Right atrium auricular region (tissue), 2 donors: ENCODE measurements at regions not wholly inside any gene's neighbourhood (a gene's known extent, or its start where the extent isn't known, plus 50 kb on each side); places are given as distances from the start of the nearest gene placed in this dataset.

Source experiments
- DNase-seq: peaks from one replicate; pipeline ENCODE4 v3.0.0-alpha.2; 2019; ENCODE audit warnings: low spot score
- H3K27ac ChIP-seq, 2 donors: fragments of 200-600 bp; sonication (generic); 1 replicate in 1 of 2; 2 replicates in 1 of 2; pipeline ENCODE4 v1.5.1; 2016 to 2019
- H3K27me3 ChIP-seq, 2 donors: fragments of 200-600 bp; sonication (generic); one replicate each; pipeline versions ENCODE4 v1.5.1 to v1.6.0; 2017 to 2019
- H3K36me3 ChIP-seq: fragments of 200-600 bp; sonication (generic); one replicate; pipeline ENCODE4 v1.5.1; 2016
- H3K4me1 ChIP-seq, 2 donors: fragments of 200-600 bp; sonication (generic); one replicate each; pipeline versions ENCODE4 v1.5.1 to v1.6.0; 2017 to 2019
- H3K4me3 ChIP-seq, 2 donors: fragments of 200-600 bp; sonication (generic); 1 replicate in 1 of 2; 2 replicates in 1 of 2; pipeline ENCODE4 v1.5.1; 2017 to 2019; ENCODE audit warnings: mild to moderate bottlenecking in 1 of 2, moderate library complexity in 1 of 2
- H3K9me3 ChIP-seq, 2 donors: fragments of 200-600 bp; sonication (generic); one replicate each; pipeline ENCODE4 v1.5.1; 2019
- TF ChIP-seq, protein P1 (sequence below), 2 donors: fragments of 200-600 bp; sonication (generic); IDR thresholded peaks; one replicate each; pipeline ENCODE4 v1.5.1; 2019; ENCODE audit warnings: antibody characterized with exemption in 2 of 2

DNA sequence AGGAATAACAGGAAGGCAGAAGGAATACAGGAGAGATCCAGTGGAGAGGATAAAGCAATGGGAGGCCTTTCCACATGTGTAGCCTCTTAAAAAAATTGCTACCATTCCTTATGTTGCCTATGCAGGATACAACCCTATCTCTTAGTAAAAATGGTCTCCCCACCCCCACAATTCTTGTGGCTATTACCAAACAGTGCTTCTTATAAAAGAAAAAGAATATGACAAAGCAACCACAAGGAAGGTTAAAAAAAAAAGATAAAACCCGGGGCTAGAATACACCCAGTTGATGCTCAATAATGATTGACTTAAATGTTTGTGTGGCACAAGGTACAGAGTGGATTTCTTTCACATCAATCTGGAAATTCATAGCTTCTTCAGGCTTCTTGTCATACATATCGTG is 250.9 kb downstream of the HIVEP2 start:
- Histone ChIP-seq H3K27me3 (no peaks in the 10 kb centered on the region), H3K36me3 (no peaks in the 10 kb centered on the region), H3K4me1 (peaks cover 0 to 10% of the 10 kb centered on the region in 2 donors), H3K4me3 (no peak overlapping the region), H3K27ac (no peak overlapping the region), H3K9me3 (no peaks in the 10 kb centered on the region)
- DNase-seq: no peak
- TF ChIP-seq, protein P1, sequence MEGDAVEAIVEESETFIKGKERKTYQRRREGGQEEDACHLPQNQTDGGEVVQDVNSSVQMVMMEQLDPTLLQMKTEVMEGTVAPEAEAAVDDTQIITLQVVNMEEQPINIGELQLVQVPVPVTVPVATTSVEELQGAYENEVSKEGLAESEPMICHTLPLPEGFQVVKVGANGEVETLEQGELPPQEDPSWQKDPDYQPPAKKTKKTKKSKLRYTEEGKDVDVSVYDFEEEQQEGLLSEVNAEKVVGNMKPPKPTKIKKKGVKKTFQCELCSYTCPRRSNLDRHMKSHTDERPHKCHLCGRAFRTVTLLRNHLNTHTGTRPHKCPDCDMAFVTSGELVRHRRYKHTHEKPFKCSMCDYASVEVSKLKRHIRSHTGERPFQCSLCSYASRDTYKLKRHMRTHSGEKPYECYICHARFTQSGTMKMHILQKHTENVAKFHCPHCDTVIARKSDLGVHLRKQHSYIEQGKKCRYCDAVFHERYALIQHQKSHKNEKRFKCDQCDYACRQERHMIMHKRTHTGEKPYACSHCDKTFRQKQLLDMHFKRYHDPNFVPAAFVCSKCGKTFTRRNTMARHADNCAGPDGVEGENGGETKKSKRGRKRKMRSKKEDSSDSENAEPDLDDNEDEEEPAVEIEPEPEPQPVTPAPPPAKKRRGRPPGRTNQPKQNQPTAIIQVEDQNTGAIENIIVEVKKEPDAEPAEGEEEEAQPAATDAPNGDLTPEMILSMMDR (IDR thresholded peaks at IDR 0.05): no peak

DNA sequence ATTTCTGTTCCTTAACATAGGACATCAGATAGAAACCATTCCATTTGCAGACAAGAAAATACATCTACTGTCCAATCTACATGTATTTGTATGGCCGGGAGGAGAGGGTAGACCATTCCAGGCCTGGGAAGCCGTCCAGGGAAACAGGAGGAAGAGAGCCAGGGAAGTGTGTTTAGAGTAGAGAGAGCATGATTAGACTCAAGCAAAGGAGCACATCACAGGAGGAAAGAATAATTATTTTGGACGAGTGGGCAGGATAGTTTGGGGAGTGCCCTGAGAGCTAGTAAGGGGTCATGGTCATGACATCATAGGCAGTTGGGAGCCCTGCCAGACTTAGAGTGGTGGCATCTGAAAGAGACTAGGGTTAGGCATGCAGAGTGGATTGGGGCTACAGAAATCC is 250.0 kb downstream of the HIVEP2 start:
- peaks cover 0 to 10% of the 10 kb centered on the region in 2 donors for H3K4me1 ChIP-seq
- no peaks in the 10 kb centered on the region for H3K9me3 ChIP-seq
- H3K27ac ChIP-seq: no peak overlapping the region
- H3K36me3 ChIP-seq: no peaks in the 10 kb centered on the region
- H3K27me3 ChIP-seq: no peaks in the 10 kb centered on the region
- H3K4me3 ChIP-seq: no peak overlapping the region
- no peak for DNase-seq
- TF ChIP-seq, protein P1 (IDR thresholded peaks at IDR 0.05): no peak

DNA sequence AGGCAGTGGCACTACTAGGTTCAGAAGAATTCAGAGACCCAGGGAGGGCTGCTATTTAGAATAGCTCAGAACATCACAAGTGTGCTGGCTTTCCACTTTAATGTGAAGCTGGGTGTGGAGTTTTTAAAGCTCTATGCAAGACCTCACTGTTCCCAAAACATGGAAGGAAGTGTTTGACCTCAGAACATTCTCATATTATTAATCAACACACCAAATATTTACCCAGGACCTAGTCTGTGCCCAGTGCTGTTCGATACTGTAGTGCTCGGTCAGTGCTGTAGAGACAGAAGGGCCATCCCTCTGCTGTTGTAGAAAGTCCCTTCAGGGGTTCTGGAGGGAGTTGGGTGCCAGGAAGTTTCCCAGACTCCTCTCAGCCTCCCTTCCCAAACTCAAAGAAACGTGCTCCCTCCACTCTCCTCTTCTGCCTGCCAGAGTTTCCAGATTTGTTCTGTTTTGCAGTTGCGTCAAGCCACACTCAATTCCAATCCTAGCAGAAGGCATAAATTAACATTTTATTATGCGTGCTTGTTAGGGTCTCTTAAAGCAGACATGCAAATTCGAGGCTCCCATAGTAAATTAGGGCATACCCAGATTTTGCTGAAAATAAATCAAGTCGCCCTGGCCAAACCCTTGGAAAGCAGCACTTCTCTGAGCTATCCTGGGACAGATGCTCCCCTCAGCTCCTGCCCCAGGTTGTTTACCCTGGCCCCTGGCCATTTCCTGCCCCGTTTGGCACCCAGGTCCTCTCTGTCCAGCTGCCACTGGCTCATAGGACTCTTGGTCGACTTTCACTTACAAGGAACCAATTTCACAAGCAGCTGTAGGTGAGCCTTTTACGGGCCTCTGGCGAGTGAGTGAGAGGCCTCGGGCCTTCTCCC is 248.6 kb downstream of the HIVEP2 start:
- TF ChIP-seq, protein P1 (IDR thresholded peaks at IDR 0.05): no peak
- Histone ChIP-seq H3K4me1 (peaks cover 0 to 10% of the 10 kb centered on the region in 2 donors), H3K9me3 (no peaks in the 10 kb centered on the region), H3K4me3 (no peak overlapping the region), H3K27ac (no peak overlapping the region), H3K36me3 (no peaks in the 10 kb centered on the region), H3K27me3 (no peaks in the 10 kb centered on the region)
- no peak for DNase-seq

DNA sequence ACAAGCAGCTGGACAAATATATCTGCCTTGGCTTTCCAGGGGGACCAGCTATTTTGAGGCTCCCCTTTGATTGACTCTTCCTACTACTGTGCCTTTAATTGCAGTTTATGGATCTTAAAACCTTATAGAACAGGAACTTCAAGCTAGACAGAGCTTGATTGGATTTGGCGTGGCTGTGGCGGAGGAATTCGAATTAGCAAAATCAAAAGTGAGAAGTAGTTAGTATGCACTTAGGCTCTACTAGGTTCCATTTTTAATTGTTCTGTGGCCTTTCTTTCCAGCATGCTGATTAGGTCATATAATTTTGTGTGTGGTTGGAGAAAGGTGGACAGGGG is 248.0 kb downstream of the HIVEP2 start:
- TF ChIP-seq, protein P1 (IDR thresholded peaks at IDR 0.05): no peak
- H3K27me3 ChIP-seq: no peaks in the 10 kb centered on the region
- DNase-seq: no peak
- H3K4me1 ChIP-seq: peaks cover 0 to 10% of the 10 kb centered on the region in 2 donors
- no peaks in the 10 kb centered on the region for H3K9me3 ChIP-seq
- no peak overlapping the region for H3K4me3 ChIP-seq
- no peaks in the 10 kb centered on the region for H3K36me3 ChIP-seq
- H3K27ac ChIP-seq: no peak overlapping the region

DNA sequence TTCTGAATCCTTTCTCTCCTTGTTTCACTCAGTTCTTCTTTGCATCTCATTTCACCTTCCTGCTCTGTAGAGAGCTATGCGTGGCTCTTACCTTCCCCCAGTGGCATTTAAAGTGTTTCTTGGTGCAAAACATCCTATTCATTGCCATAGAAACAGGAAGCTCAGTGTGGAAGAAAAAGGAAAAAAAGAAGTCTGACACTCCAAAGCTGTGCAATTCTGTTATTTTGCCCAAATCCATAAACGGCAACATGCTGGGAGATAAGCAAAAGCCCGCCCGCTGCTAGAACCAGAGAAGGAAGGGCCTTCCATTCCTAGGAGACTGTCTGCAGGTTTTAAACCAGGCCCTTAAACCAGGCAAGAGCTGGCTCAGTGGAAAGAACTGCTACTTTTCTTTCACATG is 247.1 kb downstream of the HIVEP2 start:
- no peaks in the 10 kb centered on the region for H3K27me3 ChIP-seq
- H3K4me1 ChIP-seq: peaks cover 0 to 8% of the 10 kb centered on the region in 2 donors
- TF ChIP-seq, protein P1 (IDR thresholded peaks at IDR 0.05): no peak
- no peak overlapping the region for H3K4me3 ChIP-seq
- no peaks in the 10 kb centered on the region for H3K36me3 ChIP-seq
- no peaks in the 10 kb centered on the region for H3K9me3 ChIP-seq
- DNase-seq: no peak
- H3K27ac ChIP-seq: no peak overlapping the region

DNA sequence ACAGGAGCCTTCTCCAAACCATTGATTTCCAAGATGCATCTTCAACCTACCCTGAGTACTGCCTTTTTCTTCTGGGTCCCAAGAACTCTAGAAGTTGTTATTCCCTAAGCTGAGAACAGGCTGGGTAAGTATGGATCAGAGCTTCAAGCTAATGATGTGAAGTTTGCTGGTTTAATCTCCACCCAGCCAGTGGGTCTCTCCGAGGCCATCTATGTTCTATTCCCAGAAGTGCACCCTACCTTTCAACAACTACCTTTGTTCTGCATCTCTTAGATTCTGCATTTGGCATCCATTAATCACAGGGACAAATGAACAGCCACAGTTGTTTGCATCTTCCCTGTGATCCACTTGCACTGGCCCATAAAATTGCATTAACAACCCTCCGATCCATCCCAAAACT is 246.2 kb downstream of the HIVEP2 start:
- Histone ChIP-seq H3K9me3 (no peaks in the 10 kb centered on the region), H3K27me3 (no peaks in the 10 kb centered on the region), H3K4me1 (peaks cover 0 to 5% of the 10 kb centered on the region in 2 donors), H3K36me3 (no peaks in the 10 kb centered on the region), H3K4me3 (no peak overlapping the region), H3K27ac (no peak overlapping the region)
- no peak for DNase-seq
- TF ChIP-seq, protein P1 (IDR thresholded peaks at IDR 0.05): no peak
